HK-2 (cell line): ENCODE measurements at regions not wholly inside any gene's neighbourhood (a gene's known extent, or its start where the extent isn't known, plus 50 kb on each side); places are given as distances from the start of the nearest gene placed in this dataset.
"Not testable (repeated sequence)": the region's sequence is repeated elsewhere in the genome, so short reads cannot be mapped to it uniquely, and the experiment has no call there.

Source experiments
- DNase-seq: peaks from one replicate; pipeline ENCODE4 v3.0.0-alpha.2; 2018; ENCODE audit not compliant: unreplicated experiment

DNA sequence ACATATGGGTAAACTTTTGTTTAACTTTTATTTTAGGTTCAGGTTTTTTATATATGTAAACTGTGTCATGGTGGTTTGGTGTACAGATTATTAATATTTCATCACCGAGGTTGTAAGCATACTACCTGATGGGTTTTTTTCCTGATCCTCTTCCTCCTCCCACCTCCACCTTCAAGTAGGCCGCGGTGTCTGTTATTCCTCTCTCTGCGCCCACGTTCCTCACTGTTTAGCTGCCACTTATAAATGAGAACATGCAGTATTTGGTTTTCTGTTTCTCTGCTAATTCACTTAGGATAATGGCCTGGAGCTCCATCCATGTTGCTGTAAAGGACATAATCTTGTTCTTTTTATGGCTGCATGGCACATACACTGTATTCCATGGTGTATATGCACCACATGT, 1000.0 kb upstream of the CELF2 start:
- no peak for DNase-seq

DNA sequence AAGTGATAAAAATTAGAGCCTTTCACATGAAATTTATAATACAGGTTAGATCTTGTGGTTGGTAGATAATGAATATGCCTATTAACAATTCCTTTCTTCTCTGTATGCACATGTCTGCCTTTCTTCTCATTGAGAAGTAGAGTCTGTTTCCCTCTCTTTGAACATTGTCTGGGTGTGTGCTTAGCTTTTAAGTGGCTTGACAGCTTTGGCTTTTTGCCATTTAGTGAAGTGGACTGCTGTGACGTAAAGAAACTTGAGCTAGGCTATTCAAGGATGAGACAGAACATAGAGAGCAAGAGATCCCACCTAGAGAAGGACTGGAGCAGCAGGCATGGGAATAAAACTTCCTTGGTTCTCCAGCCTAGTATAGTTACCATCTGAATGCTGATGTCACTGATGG, 996.7 kb upstream of the CELF2 start:
- no peak for DNase-seq

DNA sequence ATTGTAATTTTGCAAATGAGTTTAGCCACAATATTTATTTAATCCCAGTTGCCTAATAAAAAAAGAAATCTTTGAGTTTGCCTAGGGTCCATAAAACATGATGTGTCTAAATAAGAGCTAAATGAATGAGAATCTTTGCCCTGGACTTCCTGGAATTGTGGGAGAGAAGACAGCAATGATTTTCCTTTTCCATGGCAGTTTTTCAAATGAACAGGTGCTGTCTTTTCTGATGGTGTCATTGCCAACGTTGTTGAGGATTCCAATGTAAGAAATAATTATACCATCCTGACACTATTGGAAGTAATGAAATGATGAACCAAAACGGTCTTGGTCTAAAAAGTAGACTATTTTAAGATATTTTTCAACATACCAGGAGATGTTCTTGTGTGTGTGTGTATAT, 984.7 kb upstream of the CELF2 start:
- no peak for DNase-seq

DNA sequence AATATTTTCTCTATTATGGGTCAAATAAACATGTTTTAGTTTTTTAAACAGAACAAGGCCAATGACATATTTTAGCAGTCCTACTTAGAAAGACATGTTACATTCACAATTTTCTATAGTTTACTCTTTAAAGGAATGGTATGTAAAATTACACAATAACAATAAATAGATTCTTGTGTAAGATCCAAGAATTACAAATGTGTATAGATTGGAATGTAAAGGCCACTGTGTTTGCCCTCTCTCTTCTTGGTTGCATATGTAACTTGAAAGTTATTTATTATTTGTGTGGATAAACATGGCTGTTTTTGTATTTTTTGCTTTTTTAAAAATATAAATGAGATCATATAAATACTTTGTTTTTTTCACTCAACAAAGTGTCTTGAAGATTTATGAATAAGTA, 979.3 kb upstream of the CELF2 start:
- no peak for DNase-seq

DNA sequence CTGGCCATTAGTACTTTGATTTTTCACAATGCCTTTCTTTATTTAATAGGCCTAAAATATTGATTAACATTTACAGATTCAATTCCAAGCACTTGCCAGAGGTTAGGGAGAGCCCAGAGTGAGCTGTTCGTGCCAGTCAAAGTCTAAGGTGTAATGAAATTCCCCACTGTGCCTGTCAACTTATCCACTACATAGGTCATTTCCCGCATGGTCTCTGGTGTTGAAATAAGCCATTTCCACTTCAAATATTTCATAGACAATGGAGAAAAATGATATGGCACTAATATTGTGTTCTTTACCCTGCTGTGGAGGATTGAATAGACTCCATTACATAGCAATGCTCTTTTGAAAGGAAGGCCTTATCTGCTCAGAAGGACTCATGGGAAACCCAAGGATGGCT, 978.1 kb upstream of the CELF2 start:
- DNase-seq = no peak

DNA sequence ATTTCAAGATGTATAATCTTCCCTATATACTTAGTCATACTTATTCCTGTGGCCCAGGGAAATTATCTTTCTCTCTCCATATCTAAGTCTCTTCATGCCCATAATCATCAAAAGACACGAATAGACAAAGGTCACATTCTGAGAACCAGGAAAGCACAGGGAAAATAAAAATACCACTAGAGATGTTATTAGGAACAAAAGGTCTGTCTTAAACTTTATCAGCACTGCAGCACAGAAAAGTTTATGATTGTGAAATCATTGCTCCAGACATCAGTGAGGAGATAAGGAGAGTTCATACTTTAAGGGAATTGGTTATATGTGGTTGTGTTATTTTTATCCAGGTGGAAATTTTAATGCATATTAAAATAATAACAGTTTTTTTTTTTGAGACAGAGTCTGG, 974.6 kb upstream of the CELF2 start:
- DNase-seq = no peak

DNA sequence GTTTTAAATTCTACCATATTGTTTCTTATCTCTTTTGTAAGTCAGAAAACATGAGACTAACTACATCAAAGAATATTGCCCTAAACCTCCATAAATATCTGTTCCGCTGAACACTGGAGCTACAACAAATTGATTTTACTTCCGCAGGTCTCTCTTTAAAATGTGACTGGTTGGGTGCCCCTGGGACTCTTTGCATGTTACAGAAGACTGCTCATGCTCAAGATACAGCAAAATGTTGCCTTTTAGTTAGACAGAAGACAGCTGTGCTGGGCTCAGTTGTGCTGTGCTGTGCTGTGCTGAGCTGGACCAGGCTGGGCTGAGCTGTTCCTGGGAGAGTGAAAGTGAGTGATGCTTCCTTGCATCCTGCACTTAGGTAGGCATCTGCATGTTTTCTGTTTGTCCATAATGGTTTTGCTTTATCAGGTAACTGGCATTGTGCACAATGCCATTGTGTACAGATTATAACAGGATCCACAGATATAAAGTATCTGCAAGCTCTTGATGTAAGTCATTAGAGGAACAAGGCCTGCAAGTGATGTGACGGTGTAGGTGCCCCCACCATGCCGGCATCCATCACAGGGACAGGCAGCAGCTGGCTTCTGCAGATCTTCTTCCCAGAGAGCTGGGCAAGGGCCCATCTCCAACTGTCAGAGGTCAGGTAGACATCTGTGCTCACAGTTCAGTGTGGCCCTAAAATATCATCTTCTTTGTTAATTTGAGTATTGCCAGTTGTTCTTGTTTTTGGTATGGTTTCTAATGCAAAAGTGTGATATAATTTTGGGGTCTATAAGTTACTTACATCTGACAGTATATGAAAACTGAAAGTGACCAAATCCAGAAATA, 972.5 kb upstream of the CELF2 start:
- no peak for DNase-seq

DNA sequence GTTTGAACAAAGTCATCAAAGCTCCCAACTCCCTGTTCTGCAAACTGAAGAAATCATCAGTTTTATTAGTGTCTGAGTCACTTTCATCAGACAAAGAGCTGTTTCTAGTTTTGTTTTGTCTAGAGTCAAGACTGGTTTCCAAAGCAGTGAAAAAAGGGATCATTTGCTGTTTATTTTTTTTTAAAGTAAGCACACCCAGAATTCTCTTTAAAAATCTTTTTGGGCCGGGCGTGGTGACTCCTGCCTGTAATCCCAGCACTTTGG, 972.0 kb upstream of the CELF2 start:
- no peak for DNase-seq

DNA sequence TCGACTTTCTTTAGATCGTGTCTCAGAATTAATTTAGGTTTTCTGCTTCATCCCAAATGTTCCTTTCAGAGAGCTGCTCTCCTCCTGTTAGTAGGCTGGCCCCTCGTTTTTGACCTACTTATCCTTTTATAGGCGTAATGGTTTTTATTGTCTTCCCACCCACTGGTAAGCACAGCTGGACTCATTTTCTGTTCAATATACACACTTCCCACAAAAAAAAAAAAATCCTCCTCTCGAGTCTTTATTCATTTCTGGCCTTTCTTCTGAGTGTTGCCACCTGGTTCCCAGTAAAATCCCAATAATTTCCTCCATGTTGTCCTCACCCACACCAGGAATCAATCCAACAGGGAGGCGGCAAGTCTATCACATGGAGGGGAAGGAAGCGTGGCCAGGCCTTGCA, 970.2 kb upstream of the CELF2 start:
- DNase-seq = no peak

DNA sequence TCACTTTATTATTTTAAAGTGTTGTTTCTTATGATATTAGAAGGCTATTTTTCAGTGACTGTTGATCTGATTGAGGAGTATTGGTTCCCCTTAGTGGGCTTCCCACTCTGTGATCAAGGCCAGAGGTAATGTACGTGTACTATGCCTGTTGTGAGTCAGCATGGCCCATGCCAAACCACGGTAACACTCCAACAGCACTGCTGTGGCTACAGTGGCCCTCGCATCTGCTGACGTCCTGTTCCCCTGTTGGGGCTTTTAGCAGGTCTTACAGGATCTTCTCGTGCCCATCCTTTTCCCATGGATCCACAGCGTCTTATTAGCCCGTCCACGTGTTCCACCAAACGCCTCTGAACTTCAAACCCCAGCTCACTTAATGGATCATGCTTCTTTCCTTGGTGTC, 964.6 kb upstream of the CELF2 start:
- no peak for DNase-seq

DNA sequence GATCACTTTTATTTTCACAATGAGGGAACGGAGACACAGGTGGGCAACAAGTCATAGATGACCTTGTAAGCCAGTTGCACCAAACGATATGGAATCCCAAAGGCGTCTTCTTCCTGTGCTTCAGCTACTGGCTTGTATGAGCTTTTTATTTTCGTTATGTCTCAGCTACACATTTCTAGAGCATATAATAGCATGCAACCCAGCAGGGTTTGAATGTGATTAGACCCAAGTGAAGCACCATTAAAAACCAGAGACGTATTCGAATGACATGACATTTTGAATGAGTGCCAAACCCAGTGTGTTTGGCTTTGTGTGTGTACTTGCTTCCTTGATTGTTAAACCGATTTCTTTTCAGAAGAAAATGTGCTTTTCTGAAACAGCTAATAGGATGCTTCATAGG, 963.2 kb upstream of the CELF2 start:
- no peak for DNase-seq

DNA sequence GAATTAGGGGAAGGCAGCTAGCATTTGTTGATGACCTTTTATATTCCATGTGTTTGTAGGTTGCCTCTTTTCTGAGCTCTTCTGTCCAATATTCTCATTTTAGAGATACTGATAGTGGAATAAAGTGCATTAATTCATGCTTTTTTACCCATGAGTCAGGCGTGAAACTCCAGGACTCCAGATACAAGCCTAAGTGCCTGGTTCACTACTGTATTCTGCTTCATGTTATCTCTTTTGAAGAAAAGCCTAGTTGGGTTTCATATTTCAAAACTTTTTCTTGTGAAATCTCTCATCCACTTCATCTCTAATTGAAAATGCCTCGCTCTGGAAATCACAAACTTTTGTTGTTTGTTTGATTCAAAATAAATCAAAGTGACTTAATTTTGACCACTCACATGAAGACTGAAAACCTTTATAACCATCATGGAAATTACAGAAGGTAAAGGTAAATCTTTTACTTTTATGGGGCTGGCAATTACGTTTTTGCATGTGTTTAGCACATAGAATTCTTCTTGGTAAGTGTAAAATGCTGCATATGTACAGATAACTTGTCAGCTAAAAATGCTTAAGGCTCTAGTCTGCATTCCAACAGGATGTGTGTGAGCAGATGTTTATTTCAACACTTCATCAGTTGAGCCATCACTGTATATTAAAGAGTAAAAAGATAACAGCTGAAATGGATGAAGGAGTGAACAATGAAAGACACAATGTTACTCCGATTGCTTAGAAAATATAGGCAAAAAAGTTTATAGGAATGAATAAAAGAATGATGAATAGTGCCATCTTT, 961.8 kb upstream of the CELF2 start:
- no peak for DNase-seq

DNA sequence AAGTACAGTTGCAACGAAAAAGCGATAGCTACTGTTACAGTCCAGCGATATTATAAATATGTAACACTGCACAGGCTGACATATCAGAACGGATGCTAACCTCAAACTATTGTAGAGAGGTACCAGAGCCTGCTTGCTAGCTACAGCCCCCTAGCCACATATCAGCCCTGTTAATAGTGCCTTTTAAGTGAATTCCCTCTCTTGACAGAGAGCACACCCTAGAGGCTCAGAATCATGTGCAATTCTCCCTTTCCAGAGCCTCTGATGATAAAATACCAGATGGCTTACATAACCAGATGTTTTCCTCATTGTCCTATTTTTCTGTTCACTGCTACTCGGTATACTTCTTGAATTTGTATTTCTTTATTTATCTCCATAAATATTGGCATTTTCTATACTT, 960.7 kb upstream of the CELF2 start:
- DNase-seq = no peak

DNA sequence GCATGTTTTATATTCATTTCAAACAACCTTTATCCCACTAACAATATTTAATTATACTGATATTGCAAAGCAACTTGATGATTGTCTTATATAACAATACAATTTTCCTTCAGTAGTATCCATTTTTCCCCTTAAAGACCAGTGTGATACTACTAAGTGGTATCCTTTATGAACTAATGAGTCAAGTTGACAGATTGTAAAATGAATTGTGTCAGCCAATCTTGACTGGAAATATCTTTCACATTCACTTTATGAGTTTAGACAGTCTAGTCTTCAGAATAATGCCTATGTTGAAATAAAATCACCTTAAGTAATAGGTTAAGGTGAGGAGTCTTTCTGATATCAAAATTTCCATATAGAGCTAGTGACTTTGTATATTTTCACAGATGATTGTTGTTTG, 950.0 kb upstream of the CELF2 start:
- no peak for DNase-seq

DNA sequence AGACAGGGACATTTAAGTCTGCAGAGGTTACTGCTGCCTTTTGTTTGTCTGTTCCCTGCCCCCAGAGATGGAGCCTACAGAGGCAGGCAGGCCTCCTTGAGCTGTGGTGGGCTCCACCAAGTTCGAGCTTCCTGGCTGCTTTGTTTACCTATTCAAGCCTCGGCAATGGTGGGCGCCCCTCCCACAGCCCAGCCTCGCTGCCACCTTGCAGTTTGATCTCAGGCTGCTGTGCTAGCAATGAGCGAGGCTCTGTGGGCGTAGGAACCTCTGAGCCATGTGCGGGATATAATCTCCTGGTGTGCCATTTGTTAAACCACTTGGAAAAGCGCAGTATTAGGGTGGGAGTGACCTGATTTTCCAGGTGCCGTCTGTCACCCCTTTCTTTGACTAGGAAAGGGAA, 942.8 kb upstream of the CELF2 start:
- not testable (repeated sequence) for DNase-seq

DNA sequence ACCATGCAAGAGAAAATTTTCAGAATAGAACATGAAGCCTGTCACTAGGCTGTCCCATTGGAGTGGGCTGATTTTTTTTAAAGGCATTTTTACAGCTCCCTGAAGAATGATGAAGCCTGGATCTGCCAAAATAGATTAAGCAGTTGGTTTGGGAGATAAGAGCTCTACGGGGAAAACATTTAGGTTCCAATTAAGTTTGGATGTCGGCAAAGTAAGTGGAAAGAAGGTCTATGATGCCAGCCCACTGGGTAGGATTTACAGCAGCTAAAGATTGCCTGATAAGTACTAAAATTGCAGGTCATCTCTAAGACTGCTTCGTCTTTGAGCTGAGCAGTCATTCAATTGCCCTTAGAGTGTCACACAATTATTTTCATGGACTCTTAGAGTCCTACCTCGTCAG, 939.2 kb upstream of the CELF2 start:
- DNase-seq = no peak

DNA sequence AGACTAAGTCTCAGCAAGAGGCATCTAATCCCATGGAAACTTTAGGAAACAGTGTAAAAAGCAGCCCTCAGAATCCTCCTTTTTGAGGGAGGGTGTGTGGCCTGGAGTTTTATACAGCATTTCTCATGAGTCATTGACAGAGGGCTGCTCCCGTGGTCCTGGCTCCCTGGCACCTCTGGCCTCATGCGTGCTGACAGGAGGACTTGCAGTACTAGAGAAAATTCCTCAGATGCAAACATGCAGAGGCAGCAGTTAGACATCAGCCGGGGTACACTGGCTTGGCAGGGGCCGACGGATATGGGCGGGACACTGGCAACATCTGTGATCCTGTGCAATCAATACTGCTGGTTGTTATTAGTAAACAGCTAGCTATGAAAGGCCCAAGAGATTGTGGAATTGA, 925.1 kb upstream of the CELF2 start:
- DNase-seq = no peak

DNA sequence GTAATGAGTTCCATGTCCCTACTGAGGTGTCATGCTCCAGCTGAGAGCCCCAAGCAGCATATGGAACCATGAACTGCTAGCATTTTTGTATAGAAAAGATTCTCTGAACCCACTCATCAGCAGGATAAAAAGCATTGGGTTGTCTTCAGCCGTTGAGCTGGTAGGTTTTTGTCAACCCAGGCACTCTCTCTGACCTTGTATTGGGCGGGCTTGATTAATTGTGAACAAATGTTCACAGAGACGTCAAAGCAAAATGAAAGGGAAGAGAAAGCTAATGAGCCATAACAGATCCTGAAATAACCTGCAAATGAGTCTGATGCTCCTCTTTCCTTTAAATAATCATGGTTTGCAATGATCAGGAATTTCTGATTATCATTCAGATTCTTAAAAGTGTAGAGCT, 924.7 kb upstream of the CELF2 start:
- DNase-seq = no peak

DNA sequence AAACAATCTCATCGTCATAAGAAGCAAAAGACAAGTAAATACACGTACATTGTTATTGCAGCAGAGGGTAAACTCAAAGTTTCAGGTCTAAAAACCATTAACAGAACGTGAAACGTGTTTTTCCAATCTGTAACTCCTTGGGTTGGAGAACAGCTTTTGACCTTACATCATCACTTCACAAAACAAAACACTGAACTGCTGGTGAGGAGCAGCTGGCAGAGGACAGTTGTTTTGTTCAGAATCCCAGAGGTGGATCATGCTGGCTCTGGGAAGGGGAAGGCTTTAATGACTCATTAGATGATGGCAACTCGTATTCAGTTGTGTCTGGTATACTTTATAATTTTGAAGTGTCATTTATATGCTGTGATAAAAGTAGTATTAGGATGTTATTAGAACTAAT, 923.0 kb upstream of the CELF2 start:
- no peak for DNase-seq

DNA sequence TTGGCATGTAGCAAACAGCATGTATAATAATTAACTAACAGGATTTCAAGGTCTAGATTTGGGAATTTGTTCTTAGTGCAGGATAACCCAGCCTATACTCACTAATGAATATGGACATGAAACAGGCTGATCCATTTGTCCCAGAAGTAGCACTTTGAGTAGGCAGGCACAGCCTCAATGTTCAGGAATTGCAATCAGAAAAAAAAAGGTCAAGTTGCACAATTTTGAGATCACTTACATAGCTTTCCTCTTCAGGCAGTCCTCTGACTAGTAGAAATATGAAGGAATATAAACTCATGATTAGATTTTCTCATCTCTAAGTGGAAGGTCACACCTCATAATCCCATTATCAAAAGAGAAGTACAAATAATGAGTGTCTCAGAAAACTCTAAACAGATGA, 921.4 kb upstream of the CELF2 start:
- no peak for DNase-seq

DNA sequence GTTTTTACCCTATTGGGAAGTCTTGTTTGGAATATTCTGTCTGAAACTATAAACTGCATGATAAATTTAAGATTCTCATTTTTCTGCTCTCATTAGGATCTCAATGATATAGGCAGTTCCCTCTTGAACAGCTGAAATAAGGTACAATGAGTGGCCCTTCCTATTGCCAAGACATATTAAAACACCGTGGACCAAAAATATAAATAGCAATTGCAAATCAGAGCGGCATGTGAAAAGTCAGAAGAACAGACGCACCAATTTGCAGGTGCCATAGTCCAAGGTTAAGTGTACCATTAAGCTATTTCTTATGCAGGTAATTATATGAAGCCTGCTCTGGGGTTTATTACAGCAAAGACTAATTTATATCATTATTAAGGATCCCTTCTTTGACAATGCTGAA, 920.8 kb upstream of the CELF2 start:
- DNase-seq = no peak

DNA sequence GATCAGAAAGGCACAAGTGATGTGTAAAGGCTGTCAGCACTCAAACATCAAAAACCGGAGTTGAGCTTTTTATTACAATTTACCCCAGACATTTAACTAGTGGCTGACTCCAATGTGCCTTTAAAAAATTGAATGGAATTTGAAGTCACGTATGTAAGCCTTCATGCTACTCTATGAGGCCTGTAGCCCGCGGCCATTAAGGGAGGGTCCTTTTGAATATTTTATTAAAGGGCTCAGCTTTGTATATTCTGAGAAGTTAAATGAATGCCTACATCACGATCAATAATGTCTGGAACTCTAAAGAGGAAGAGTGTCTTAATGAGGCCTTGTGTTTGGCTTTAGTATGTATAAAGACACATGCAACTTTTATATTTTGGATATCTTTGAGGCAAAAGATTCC, 916.6 kb upstream of the CELF2 start:
- DNase-seq = no peak

DNA sequence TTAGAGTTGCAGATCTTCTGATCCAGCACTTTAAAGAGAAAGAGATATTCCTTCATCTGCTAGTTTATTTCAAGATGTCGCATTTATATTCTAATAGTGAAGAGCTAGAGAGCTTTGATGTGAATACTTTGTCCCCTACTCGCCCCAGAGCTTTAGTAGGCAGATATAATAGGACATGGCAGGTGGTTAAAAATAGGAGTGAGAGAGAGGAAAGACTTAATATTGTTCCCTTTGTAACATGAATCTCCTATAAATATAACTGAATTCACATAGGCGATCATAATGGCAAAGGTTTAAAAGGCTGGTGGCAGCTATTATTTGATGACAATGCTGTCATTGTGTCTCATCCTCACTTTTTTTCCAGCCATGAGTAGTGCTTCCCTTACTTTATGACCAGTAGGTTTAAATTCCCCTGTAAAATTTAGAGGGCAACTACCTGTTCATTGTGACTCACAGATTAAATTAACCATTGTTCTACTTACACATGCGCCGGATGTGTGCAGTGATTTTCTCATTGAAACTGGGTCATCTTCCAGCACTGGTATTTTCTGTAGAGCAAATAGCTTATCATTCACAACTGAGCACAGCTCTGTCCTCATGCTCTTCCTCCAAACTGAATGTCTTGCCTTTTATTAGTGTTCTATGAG, 906.7 kb upstream of the CELF2 start:
- no peak for DNase-seq
